ENCODE measurements at regions not wholly inside any gene's neighbourhood (a gene's known extent, or its start where the extent isn't known, plus 50 kb on each side); places are given as distances from the start of the nearest gene placed in this dataset.

DNA sequence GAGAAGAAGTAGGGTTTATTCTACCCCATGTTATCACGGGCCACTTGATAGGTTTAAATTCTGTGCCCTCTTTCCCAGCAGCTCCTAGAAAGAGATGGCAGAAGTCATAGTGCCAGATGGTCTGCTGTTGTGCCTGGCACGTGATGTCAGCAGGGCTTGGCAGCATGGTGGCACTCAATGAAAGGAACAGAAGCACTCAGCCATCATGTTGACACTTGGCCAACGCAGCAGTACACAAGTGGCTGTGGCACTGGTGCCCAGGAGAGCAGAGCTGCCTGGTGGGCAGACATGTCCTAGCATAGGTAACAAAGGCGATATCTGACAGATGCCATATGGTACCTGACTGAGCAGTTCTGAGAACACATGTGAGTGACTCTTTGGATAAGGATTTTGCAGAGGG lies 796.4 kb upstream of the ACO1 start:
- TF ChIP-seq MTA2 (IDR thresholded peaks at IDR 0.05; ENCODE audit: low read depth): no peak
- TF ChIP-seq MBD1 (CRISPR knock-in tag; IDR thresholded peaks at IDR 0.05): no peak
- TF ChIP-seq FOXK1 (CRISPR knock-in tag; IDR thresholded peaks at IDR 0.05; ENCODE audit: borderline replicate concordance): no peak
- no peak for TF ChIP-seq EZH2 (IDR thresholded peaks at IDR 0.05; ENCODE audit: borderline replicate concordance, low read depth, low read length)
- TF ChIP-seq ZFX (CRISPR knock-in tag; IDR thresholded peaks at IDR 0.05): no peak

Measured in K562 (cell line).